GM12878 (cell line): ENCODE measurements at regions not wholly inside any gene's neighbourhood (a gene's known extent, or its start where the extent isn't known, plus 50 kb on each side); places are given as distances from the start of the nearest gene placed in this dataset.

ENCODE experiments used
- BACH1 ChIP-seq: fragments of 450-650 bp; IDR thresholded peaks from 2 replicates; pipeline ENCODE4 v1.6.1; 2017; ENCODE audit warnings: mild to moderate bottlenecking, borderline replicate concordance
- BHLHE40 ChIP-seq, 2 experiments: fragments of 450-650 bp in 1 of 2; IDR thresholded peaks; 2 replicates each; pipeline ENCODE4 v1.6.1; 2011 to 2017; ENCODE audit warnings: low read depth in 2 of 2, borderline replicate concordance in 1 of 2, improper control_type of control experiment in 1 of 2, low read length in 1 of 2, mild to moderate bottlenecking in 1 of 2
- BRCA1 ChIP-seq: IDR thresholded peaks from 2 replicates; pipeline ENCODE4 v1.6.1; 2011; ENCODE audit warnings: low read depth, low read length, improper control_type of control experiment
- EP300 ChIP-seq, 2 experiments: fragments of 150-350 bp in 1 of 2; IDR thresholded peaks; 2 replicates each; pipeline ENCODE4 v1.6.1; 2011 to 2012; ENCODE audit warnings: low read depth in 2 of 2, low read length in 2 of 2, borderline replicate concordance in 1 of 2, improper control_type of control experiment in 1 of 2, inconsistent platforms in 1 of 2; ENCODE audit not compliant: control insufficient read depth in 1 of 2
- HDAC6 ChIP-seq: fragments of 200-600 bp; sonication (generic); IDR thresholded peaks from one replicate; pipeline ENCODE4 v1.8.0; 2017; ENCODE audit warnings: antibody characterized with exemption; ENCODE audit not compliant: unreplicated experiment
- IRF4 ChIP-seq: IDR thresholded peaks from 2 replicates; pipeline ENCODE4 v1.6.1; 2011; ENCODE audit warnings: low read depth, low read length
- IRF5 ChIP-seq: fragments of 450-650 bp; IDR thresholded peaks from 2 replicates; pipeline ENCODE4 v1.6.1; 2017; ENCODE audit warnings: borderline replicate concordance
- KAT2A ChIP-seq: conservative IDR thresholded peaks from 2 replicates; pipeline ENCODE4 v1.6.1; 2011; ENCODE audit warnings: low read depth, low read length; ENCODE audit not compliant: control insufficient read depth
- NFYA ChIP-seq: IDR thresholded peaks from 2 replicates; pipeline ENCODE4 v1.6.1; 2011; ENCODE audit warnings: low read depth, mild to moderate bottlenecking, low read length, improper control_type of control experiment, borderline replicate concordance
- POLR2A ChIP-seq: IDR thresholded peaks from 2 replicates; pipeline ENCODE4 v1.6.1; 2011; ENCODE audit warnings: low read depth, mild to moderate bottlenecking, low read length
- RAD21 ChIP-seq: IDR thresholded peaks from 2 replicates; pipeline ENCODE4 v1.6.1; 2011; ENCODE audit warnings: mild to moderate bottlenecking, low read depth, low read length, moderate library complexity; ENCODE audit not compliant: insufficient read depth
- SMC3 ChIP-seq: IDR thresholded peaks from 2 replicates; pipeline ENCODE4 v1.6.1; 2011; ENCODE audit warnings: low read length, improper control_type of control experiment, borderline replicate concordance
- SREBF1 ChIP-seq: IDR thresholded peaks from 2 replicates; pipeline ENCODE4 v1.6.1; 2012; ENCODE audit warnings: mild to moderate bottlenecking, low read length
- TAF1 ChIP-seq: IDR thresholded peaks from 2 replicates; pipeline ENCODE4 v1.6.1; 2011; ENCODE audit warnings: mild to moderate bottlenecking, low read depth, low read length, borderline replicate concordance
- TCF3 ChIP-seq: IDR thresholded peaks from 2 replicates; pipeline ENCODE4 v1.6.1; 2012; ENCODE audit warnings: low read depth, mild to moderate bottlenecking, low read length, borderline replicate concordance; ENCODE audit not compliant: insufficient read depth
- TCF7 ChIP-seq: IDR thresholded peaks from 2 replicates; pipeline ENCODE4 v1.6.1; 2014; ENCODE audit warnings: antibody characterized with exemption, borderline replicate concordance
- USF1 ChIP-seq: IDR thresholded peaks from 2 replicates; pipeline ENCODE4 v1.6.1; 2011; ENCODE audit warnings: borderline replicate concordance, low read depth, mild to moderate bottlenecking, moderate library complexity, mixed read lengths, low read length; ENCODE audit not compliant: insufficient read depth; ENCODE audit errors: extremely low read length
- YBX1 ChIP-seq: fragments of 450-650 bp; IDR thresholded peaks from 2 replicates; pipeline ENCODE4 v1.6.1; 2016; ENCODE audit warnings: antibody characterized with exemption
- YY1 ChIP-seq: IDR thresholded peaks from 2 replicates; pipeline ENCODE4 v1.6.1; 2011; ENCODE audit warnings: low read depth, mild to moderate bottlenecking, low read length
- ZBED1 ChIP-seq: IDR thresholded peaks from 2 replicates; pipeline ENCODE4 v1.6.1; 2016; ENCODE audit warnings: borderline replicate concordance
- ZNF24 ChIP-seq: fragments of 450-650 bp; IDR thresholded peaks from 2 replicates; pipeline ENCODE4 v1.6.1; 2017; ENCODE audit warnings: antibody characterized with exemption, mild to moderate bottlenecking
- ZNF384 ChIP-seq: IDR thresholded peaks from 2 replicates; pipeline ENCODE4 v1.6.1; 2012; ENCODE audit warnings: low read depth, mild to moderate bottlenecking, low read length, improper control_type of control experiment, borderline replicate concordance
- ZNF622 ChIP-seq: fragments of 450-650 bp; IDR thresholded peaks from 2 replicates; pipeline ENCODE4 v1.6.1; 2017; ENCODE audit warnings: mild to moderate bottlenecking, inconsistent platforms
- TF ChIP-seq, protein P1 (sequence below): fragments of 150-350 bp; IDR thresholded peaks from 2 replicates; pipeline ENCODE4 v1.6.1; 2016; ENCODE audit warnings: low read depth, low read length

DNA sequence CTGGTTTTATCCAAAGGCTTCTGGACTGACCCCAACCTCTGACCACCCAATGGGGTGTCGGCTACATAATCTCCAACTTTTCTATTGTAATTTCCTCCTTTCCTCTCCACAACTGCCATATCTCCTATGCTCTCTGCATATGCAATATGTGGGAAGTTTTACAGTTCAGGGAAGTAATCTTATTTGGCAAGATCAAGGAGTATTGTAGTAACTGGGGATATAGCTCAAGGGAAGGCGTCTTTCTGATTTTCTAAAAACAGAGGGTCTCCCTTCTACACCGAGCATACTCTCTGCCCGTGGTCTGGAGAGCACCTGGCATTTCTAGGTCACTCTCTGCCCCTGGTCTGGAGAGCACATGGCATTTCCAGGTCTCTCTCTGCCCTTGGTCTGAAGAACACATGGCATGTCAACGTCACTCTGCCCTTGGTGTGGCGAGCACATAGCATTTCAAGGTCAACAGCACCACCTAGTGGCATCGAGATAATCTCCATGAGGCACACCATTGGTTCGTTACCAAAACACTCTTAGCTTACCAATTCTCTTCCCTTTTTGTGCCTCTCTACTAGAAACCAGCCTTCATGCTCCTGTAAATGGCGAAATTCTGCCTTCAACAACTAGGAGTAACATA, 616.4 kb upstream of the NUDT12 start (continued):
- no peak for TF ChIP-seq IRF5
- TF ChIP-seq, protein P1, sequence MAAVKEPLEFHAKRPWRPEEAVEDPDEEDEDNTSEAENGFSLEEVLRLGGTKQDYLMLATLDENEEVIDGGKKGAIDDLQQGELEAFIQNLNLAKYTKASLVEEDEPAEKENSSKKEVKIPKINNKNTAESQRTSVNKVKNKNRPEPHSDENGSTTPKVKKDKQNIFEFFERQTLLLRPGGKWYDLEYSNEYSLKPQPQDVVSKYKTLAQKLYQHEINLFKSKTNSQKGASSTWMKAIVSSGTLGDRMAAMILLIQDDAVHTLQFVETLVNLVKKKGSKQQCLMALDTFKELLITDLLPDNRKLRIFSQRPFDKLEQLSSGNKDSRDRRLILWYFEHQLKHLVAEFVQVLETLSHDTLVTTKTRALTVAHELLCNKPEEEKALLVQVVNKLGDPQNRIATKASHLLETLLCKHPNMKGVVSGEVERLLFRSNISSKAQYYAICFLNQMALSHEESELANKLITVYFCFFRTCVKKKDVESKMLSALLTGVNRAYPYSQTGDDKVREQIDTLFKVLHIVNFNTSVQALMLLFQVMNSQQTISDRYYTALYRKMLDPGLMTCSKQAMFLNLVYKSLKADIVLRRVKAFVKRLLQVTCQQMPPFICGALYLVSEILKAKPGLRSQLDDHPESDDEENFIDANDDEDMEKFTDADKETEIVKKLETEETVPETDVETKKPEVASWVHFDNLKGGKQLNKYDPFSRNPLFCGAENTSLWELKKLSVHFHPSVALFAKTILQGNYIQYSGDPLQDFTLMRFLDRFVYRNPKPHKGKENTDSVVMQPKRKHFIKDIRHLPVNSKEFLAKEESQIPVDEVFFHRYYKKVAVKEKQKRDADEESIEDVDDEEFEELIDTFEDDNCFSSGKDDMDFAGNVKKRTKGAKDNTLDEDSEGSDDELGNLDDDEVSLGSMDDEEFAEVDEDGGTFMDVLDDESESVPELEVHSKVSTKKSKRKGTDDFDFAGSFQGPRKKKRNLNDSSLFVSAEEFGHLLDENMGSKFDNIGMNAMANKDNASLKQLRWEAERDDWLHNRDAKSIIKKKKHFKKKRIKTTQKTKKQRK: no peak
- no peak for TF ChIP-seq BRCA1
- peak; percentile 64; the same call in 1 of the 2 replicates for TF ChIP-seq SMC3
- TF ChIP-seq EP300 (IDR thresholded peaks at IDR 0.05; ENCODE audit: borderline replicate concordance in 1 of 2, control insufficient read depth in 1 of 2, low read depth in 2 of 2, low read length in 2 of 2): no peak
- TF ChIP-seq ZNF24: no peak
- no peak for TF ChIP-seq HDAC6
- TF ChIP-seq IRF4: no peak
- no peak for TF ChIP-seq ZNF384
- TF ChIP-seq RAD21: peak; percentile 72
- TF ChIP-seq USF1: no peak
- no peak for TF ChIP-seq SREBF1
- TF ChIP-seq BACH1: no peak
- no peak for TF ChIP-seq TCF3
- no peak for TF ChIP-seq KAT2A
- no peak for TF ChIP-seq POLR2A
- TF ChIP-seq YBX1: no peak
- TF ChIP-seq ZBED1: no peak
- TF ChIP-seq ZNF622: no peak
- no peak for TF ChIP-seq BHLHE40 (IDR thresholded peaks at IDR 0.05; ENCODE audit: borderline replicate concordance in 1 of 2, low read depth in 2 of 2, low read length in 1 of 2)
- TF ChIP-seq TCF7: no peak
- no peak for TF ChIP-seq TAF1
- 0 out of 2 replicates have a peak, but pooled peaks have one; percentile 13 for TF ChIP-seq YY1
- no peak for TF ChIP-seq NFYA
